Activated CD8-positive, alpha-beta memory T cell treated with anti-CD3 and anti-CD28 coated beads, Interleukin-2, amount 50 U/mL, for 24 hours (primary cell): ENCODE measurements at regions not wholly inside any gene's neighbourhood (a gene's known extent, or its start where the extent isn't known, plus 50 kb on each side); places are given as distances from the start of the nearest gene placed in this dataset.
"Not testable (repeated sequence)": the region's sequence is repeated elsewhere in the genome, so short reads cannot be mapped to it uniquely, and the experiment has no call there.

Source experiments
- DNase-seq: peaks from one replicate; pipeline ENCODE4 v3.0.0-alpha.2; 2020; ENCODE audit errors: extremely low read depth

DNA sequence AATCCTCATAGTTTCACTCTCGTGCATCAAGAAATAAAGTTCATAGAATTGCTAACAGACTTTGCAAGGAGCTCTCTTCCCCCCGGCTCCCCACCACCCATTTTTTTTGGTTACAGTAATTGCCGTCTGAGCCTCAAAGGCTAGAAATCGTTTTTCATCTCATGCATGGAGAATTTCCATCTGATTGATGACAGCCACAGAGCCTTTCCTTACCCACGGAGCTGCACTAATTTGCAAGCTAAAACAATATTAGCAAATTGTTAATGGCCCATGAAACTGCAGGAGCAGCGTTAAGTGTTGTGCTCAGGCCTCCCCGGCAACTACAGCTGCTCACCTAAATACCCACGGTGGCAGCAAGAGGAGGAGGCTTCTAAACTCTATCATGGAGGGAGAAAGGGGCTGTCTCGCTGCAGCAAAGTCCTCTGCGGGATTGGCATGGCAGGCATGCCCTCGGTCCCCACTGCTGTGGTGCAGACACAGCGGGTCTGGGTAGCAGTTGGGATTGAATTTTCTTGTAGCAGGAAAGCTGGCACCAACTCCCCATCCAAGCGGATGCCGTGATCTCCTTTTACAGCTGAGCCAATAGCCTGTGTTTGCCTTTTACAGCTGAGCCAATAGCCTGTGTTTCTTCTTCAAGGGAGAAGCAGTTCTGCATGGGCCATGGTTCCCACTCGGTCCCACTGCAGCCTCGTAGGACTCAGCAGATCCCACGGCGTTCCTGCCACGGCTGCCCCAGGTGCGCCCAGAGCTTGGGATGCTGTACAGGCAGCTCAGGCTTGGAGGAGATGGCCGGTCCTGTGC, 412.3 kb downstream of the BRD1 start:
- no peak for DNase-seq

DNA sequence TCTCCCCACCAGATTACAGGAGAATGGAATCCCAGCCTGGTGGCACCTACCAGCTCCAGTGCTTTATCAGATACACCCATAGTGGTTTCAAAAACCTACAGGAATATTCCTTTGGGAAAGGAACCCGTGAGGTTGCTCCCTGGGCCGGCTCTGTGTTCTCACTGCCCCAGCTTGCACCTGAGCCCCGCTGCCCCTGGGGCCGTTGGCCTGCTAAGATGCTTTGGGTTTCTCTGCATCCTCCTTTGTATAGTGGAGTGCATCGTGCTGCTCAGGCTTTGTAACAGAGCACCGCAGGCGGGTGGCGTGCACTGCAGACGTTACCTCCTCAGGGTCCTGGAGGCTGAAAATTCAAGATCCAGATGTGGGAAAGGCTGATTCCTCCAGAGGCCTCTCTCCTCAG, 414.1 kb downstream of the BRD1 start:
- no peak for DNase-seq

- DNase-seq: no peak
Observed at GRCh38 chr22:49413146-49413545, 414.5 kb downstream of the BRD1 start.

DNA sequence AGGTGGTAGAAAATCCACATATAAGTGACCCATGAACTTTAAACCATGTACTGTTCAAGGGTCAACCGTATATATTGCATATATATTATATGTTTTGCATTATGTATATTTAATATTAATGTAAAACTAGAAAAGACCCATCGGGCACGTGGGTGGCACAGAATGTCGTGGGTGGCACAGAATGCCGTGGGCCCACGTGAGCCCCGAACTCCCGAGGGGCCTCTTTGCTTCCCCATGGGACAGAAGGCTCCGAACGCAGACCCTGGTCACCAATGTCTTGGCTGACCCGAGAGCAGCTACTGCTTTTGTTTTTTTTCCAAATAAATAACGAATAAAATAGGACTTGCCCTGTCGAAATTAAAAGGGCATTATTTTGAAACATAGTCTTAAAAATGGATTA, 415.4 kb downstream of the BRD1 start:
- DNase-seq: no peak

GRCh38 chr22:49411236-49411635, 416.4 kb downstream of the BRD1 start:
- no peak for DNase-seq

- DNase-seq: no peak
Observed at GRCh38 chr22:49408102-49408836, 419.4 kb downstream of the BRD1 start.

GRCh38 chr22:49406879-49407587, 420.6 kb downstream of the BRD1 start:
- no peak for DNase-seq

GRCh38 chr22:49406047-49406650, 421.5 kb downstream of the BRD1 start:
- DNase-seq: no peak

DNA sequence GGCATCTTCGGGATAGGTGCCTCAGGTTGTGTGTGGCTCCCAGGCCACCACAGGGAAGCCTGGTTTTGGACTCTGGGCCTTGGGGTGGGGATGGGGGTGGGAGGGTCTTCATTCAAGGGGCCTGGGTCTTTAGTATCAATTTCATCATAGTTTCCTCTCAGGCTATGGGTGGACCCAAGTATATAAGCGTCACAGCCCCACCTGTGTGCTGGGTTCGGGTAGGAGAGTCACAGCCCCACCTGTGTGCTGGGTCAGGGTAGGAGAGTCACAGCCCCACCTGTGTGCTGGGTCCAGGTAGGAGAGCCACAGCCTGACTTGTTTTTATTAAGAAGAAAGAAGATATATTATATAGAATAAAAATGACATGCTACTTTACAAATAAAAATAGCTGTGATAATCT, 422.1 kb downstream of the BRD1 start:
- DNase-seq: no peak

- DNase-seq: no peak
Observed at GRCh38 chr22:49404576-49405241, 423.0 kb downstream of the BRD1 start.

- no peak for DNase-seq
Observed at GRCh38 chr22:49404020-49404419, 423.7 kb downstream of the BRD1 start.

DNA sequence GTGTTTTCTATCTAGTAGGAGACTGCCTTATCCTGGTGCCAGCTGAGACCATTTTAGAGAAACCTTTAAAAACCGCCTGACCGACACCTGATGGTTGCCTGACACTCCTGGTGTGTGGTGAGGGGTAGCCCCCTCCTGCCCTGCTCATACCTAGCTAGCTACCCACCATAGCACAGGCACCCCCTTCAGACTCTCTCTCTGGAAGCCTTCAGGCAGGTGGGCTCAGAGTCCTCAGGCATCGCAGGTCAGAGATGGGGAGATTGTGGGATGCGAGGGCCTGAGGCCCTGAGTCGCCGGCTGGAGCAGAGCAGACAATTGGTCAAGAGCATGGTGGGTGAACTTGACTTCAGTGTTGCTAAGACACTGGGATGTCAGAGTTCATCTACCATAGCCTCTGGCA, 424.6 kb downstream of the BRD1 start:
- no peak for DNase-seq

- no peak for DNase-seq
Observed at GRCh38 chr22:49402169-49402568, 425.5 kb downstream of the BRD1 start.

- no peak for DNase-seq
Observed at GRCh38 chr22:49400941-49401598, 426.6 kb downstream of the BRD1 start.

GRCh38 chr22:49400136-49400940, 427.3 kb downstream of the BRD1 start:
- no peak for DNase-seq

- no peak for DNase-seq
Observed at GRCh38 chr22:49398646-49399045, 429.0 kb downstream of the BRD1 start.

DNA sequence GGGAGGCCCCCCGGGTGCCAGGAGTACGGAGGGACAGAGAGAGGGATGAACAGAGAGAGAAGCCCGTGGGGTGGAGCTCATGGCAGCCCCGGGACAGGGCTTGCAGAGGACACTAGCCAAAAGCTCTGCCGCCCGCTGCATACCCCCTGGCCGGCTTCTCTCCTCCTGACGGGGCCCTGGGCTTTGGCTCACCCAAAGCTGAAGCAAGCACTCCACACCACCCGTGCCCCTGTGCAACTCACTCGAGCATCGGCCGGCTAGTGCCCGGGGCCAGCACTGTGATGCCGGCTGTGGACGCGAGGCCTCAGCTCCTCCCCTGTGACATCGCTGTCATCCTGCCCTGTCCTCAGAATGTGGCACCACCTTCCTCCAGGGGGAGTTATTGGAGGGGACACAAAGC, 429.6 kb downstream of the BRD1 start:
- DNase-seq: no peak

- DNase-seq: no peak
Observed at GRCh38 chr22:49396817-49397216, 430.9 kb downstream of the BRD1 start.

DNA sequence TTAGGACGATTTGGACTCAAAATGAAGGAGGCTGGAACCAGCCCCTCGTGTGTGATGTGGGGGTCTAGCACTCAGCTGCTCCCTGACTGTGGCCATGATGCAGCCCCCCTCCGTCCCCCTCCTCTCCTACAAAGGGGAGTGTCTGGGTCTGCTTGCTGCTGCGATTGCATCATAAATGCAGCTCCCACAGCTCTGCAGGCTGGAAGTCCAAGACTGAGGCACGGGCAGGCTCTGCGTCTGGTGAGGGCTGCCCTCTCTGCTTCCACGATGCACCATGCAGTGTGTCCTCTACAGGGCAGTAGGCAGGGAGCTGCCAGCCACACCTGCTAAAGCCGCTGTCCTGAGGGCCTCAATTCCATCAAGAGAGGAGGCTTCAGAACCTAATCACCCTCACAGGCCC, 432.1 kb downstream of the BRD1 start:
- DNase-seq: no peak

DNA sequence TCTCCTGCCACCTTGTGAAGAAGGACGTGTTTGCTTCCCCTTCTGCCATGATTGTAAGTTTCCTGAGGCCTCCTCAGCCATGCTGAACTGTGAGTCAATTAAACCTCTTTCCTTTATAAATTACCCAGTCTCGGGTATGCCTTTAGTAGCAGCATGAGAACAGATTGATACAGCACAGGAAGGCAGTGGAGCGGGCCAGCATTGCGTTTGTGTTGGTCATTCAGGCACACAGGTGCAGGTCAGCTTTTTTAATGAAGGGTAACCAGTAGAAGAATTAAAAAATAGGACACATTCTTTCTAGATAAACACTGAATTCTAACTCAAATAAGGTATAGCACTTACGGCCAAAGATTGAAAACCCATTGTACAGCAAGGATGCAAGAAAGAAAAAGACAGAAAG, 432.6 kb downstream of the BRD1 start:
- not testable (repeated sequence) for DNase-seq
